Keratinocyte (primary cell): ENCODE measurements at regions not wholly inside any gene's neighbourhood (a gene's known extent, or its start where the extent isn't known, plus 50 kb on each side); places are given as distances from the start of the nearest gene placed in this dataset.

Experiments used
- DNase-seq: peaks from one replicate; pipeline ENCODE4 v3.0.0-alpha.2; 2011; ENCODE audit warnings: low read depth, missing footprints, low spot score
- FAIRE-seq: peaks from 2 replicates; lab custom pipeline; 2011; peaks lifted over from hg19 to GRCh38; lab: Jason Lieb, UNC
- H2AFZ ChIP-seq: 2 replicates; pipeline ENCODE4 v1.6.0; 2012; ENCODE audit warnings: low read length, control low read depth, inconsistent platforms; ENCODE audit not compliant: control insufficient read depth
- H3K27ac ChIP-seq: 2 replicates; pipeline ENCODE4 v1.5.1; 2011; ENCODE audit warnings: low read length; ENCODE audit not compliant: control insufficient read depth, insufficient read depth
- H3K27me3 ChIP-seq: 3 replicates; pipeline ENCODE4 v1.6.0; 2011; ENCODE audit warnings: low read length; ENCODE audit not compliant: control insufficient read depth, insufficient read depth; ENCODE audit errors: extremely low read depth
- H3K36me3 ChIP-seq, 2 experiments: 2 replicates in 1 of 2; 3 replicates in 1 of 2; pipeline ENCODE4 v1.5.1; 2011; ENCODE audit warnings: low read length in 2 of 2, mild to moderate bottlenecking in 1 of 2; ENCODE audit not compliant: control insufficient read depth in 2 of 2, insufficient read depth in 2 of 2; ENCODE audit errors: extremely low read depth in 1 of 2
- H3K4me1 ChIP-seq: 3 replicates; pipeline ENCODE4 v1.5.1; 2011; ENCODE audit warnings: low read length; ENCODE audit not compliant: control insufficient read depth, insufficient read depth; ENCODE audit errors: extremely low read depth
- H3K4me2 ChIP-seq: 3 replicates; pipeline ENCODE4 v1.6.0; 2011; ENCODE audit warnings: low read depth, low read length; ENCODE audit not compliant: control insufficient read depth, insufficient read depth; ENCODE audit errors: extremely low read depth
- H3K4me3 ChIP-seq, 3 experiments: fragments of 200-600 bp in 1 of 3; sonication (generic) in 1 of 3; 2 replicates in 2 of 3; 3 replicates in 1 of 3; pipeline ENCODE4 v1.5.1; 2011 to 2016; ENCODE audit warnings: low read length in 3 of 3, mild to moderate bottlenecking in 3 of 3, control low read depth in 2 of 3, inconsistent platforms in 1 of 3, low read depth in 1 of 3, mixed read lengths in 1 of 3, mixed run types in 1 of 3, moderate library complexity in 1 of 3; ENCODE audit not compliant: control insufficient read depth in 2 of 3, insufficient read depth in 2 of 3; ENCODE audit errors: extremely low read depth in 1 of 3
- H3K79me2 ChIP-seq: 2 replicates; pipeline ENCODE4 v1.6.0; 2012; ENCODE audit warnings: low read length; ENCODE audit not compliant: control insufficient read depth, insufficient read depth
- H3K9ac ChIP-seq: 3 replicates; pipeline ENCODE4 v1.6.0; 2011; ENCODE audit warnings: low read length; ENCODE audit not compliant: control insufficient read depth, insufficient read depth; ENCODE audit errors: extremely low read depth
- H3K9me1 ChIP-seq: 3 replicates; pipeline ENCODE4 v1.6.0; 2011; ENCODE audit warnings: low read length; ENCODE audit not compliant: control insufficient read depth, insufficient read depth; ENCODE audit errors: extremely low read depth
- H3K9me3 ChIP-seq: 2 replicates; pipeline ENCODE4 v1.5.1; 2012; ENCODE audit warnings: low read depth, low read length; ENCODE audit not compliant: control insufficient read depth
- H4K20me1 ChIP-seq: 3 replicates; pipeline ENCODE4 v1.6.0; 2011; ENCODE audit warnings: low read length; ENCODE audit not compliant: control insufficient read depth, insufficient read depth; ENCODE audit errors: extremely low read depth
- CTCF ChIP-seq, 3 experiments: IDR thresholded peaks in 1 of 3; conservative IDR thresholded peaks in 1 of 3; optimal IDR thresholded peaks in 1 of 3; 2 replicates in 2 of 3; 3 replicates in 1 of 3; pipeline versions ENCODE3 to v1.5.1; 2011; ENCODE audit warnings: low read length in 3 of 3, mild to moderate bottlenecking in 3 of 3, moderate library complexity in 2 of 3, control low read depth in 1 of 3, inconsistent platforms in 1 of 3; ENCODE audit not compliant: insufficient read depth in 2 of 3; ENCODE audit errors: extremely low read depth in 1 of 3
- EZH2 ChIP-seq: IDR thresholded peaks from one replicate; pipeline ENCODE4 v1.6.1; 2012; ENCODE audit warnings: inconsistent platforms, mild to moderate bottlenecking, low read length, moderate library complexity
- dilution Hi-C: fragments of 300-500 bp; cut with MboI; formaldehyde crosslinking; loops from one replicate; pipeline ENCODE4 v1.7.0; 2020; ENCODE audit warnings: low sequenced_read_pairs; ENCODE audit not compliant: extremely low pct_ligation_motif_present

- no peak for TF ChIP-seq CTCF (optimal IDR thresholded peaks at IDR 0.05 in 1 of 3, IDR thresholded peaks at IDR 0.05 in 1 of 3, conservative IDR thresholded peaks at IDR 0.05 in 1 of 3; ENCODE audit: extremely low read depth in 1 of 3, insufficient read depth in 2 of 3, low read length in 3 of 3)
- no peak for TF ChIP-seq EZH2
- no peak overlapping the region for H3K27ac ChIP-seq
- no peak overlapping the region for H3K9ac ChIP-seq
- H3K4me1 ChIP-seq, result no peaks in the 10 kb centered on the region
- H3K36me3 ChIP-seq, result no peaks in the 10 kb centered on the region
- dilution Hi-C loops, result no loop called here
- FAIRE-seq (no peak), DNase-seq (no peak)
- no peaks in the 10 kb centered on the region for H3K9me1 ChIP-seq
- no peaks in the 10 kb centered on the region for H3K79me2 ChIP-seq
- H3K9me3 ChIP-seq, result no peaks in the 10 kb centered on the region
- H4K20me1 ChIP-seq, result no peaks in the 10 kb centered on the region
- H3K4me3 ChIP-seq, result no peak overlapping the region
- no peaks in the 10 kb centered on the region for H3K27me3 ChIP-seq
- no peak overlapping the region for H3K4me2 ChIP-seq
- no peak overlapping the region for H2AFZ ChIP-seq
These were observed 96.0 kb upstream of the BDNF start for GRCh38 chr11:27795955-27796861.

GRCh38 chr11:27786864-27787263 lies 86.6 kb upstream of the BDNF start:
- H3K27ac ChIP-seq, result no peak overlapping the region
- FAIRE-seq (no peak), DNase-seq (no peak)
- no peaks in the 10 kb centered on the region for H3K79me2 ChIP-seq
- H3K9ac ChIP-seq, result no peak overlapping the region
- no peak for TF ChIP-seq CTCF (optimal IDR thresholded peaks at IDR 0.05 in 1 of 3, IDR thresholded peaks at IDR 0.05 in 1 of 3, conservative IDR thresholded peaks at IDR 0.05 in 1 of 3; ENCODE audit: extremely low read depth in 1 of 3, insufficient read depth in 2 of 3, low read length in 3 of 3)
- TF ChIP-seq EZH2, result no peak
- dilution Hi-C loops, result no loop called here
- no peak overlapping the region for H2AFZ ChIP-seq
- H4K20me1 ChIP-seq, result no peaks in the 10 kb centered on the region
- H3K9me1 ChIP-seq, result no peaks in the 10 kb centered on the region
- H3K4me1 ChIP-seq, result no peaks in the 10 kb centered on the region
- H3K9me3 ChIP-seq, result no peaks in the 10 kb centered on the region
- no peaks in the 10 kb centered on the region for H3K36me3 ChIP-seq
- no peak overlapping the region for H3K4me2 ChIP-seq
- no peaks in the 10 kb centered on the region for H3K27me3 ChIP-seq
- no peak overlapping the region for H3K4me3 ChIP-seq
